ENCODE measurements at regions not wholly inside any gene's neighbourhood (a gene's known extent, or its start where the extent isn't known, plus 50 kb on each side); places are given as distances from the start of the nearest gene placed in this dataset.

- TF ChIP-seq RCOR1 (IDR thresholded peaks at IDR 0.05; ENCODE audit: low read length) (no peak), CHD2 (IDR thresholded peaks at IDR 0.05; ENCODE audit: low read length, partially characterized antibody) (no peak), CTCF (IDR thresholded peaks at IDR 0.05) (no peak)
Observed at GRCh38 chr5:148905541-148905940, 79.1 kb downstream of the ADRB2 start.
